Cardiac muscle cell (in vitro differentiated cells and primary cell): ENCODE measurements at regions not wholly inside any gene's neighbourhood (a gene's known extent, or its start where the extent isn't known, plus 50 kb on each side); places are given as distances from the start of the nearest gene placed in this dataset.

Source experiments
- DNase-seq, 2 donors: peaks; one replicate each; pipeline versions ENCODE4 v3.0.0 to v3.0.0-alpha.2; 2010 to 2017; ENCODE audit warnings: low read depth in 1 of 2, low spot score in 1 of 2
- H3K27ac ChIP-seq: fragments of 200-600 bp; sonication (generic); 2 replicates; pipeline ENCODE4 v1.5.1; 2016
- H3K27me3 ChIP-seq: fragments of 200-600 bp; sonication (generic); 2 replicates; pipeline ENCODE4 v1.6.0; 2016; ENCODE audit warnings: control low read depth
- H3K36me3 ChIP-seq: fragments of 200-600 bp; sonication (generic); 2 replicates; pipeline ENCODE4 v1.5.1; 2016; ENCODE audit warnings: control low read depth
- H3K4me1 ChIP-seq: fragments of 200-600 bp; sonication (generic); 2 replicates; pipeline ENCODE4 v1.8.1; 2017; ENCODE audit warnings: low read depth, mild to moderate bottlenecking, mixed run types
- H3K4me3 ChIP-seq: fragments of 200-600 bp; sonication (generic); 2 replicates; pipeline ENCODE4 v1.5.1; 2016; ENCODE audit warnings: mild to moderate bottlenecking
- H3K9me3 ChIP-seq: fragments of 200-600 bp; sonication (generic); 2 replicates; pipeline ENCODE4 v1.5.1; 2017; ENCODE audit warnings: low read depth, mild to moderate bottlenecking, control low read depth
- TF ChIP-seq, protein P1 (sequence below): IDR thresholded peaks from 2 replicates; pipeline ENCODE4 v1.5.1; 2012; ENCODE audit warnings: low read depth, mild to moderate bottlenecking, low read length

DNA sequence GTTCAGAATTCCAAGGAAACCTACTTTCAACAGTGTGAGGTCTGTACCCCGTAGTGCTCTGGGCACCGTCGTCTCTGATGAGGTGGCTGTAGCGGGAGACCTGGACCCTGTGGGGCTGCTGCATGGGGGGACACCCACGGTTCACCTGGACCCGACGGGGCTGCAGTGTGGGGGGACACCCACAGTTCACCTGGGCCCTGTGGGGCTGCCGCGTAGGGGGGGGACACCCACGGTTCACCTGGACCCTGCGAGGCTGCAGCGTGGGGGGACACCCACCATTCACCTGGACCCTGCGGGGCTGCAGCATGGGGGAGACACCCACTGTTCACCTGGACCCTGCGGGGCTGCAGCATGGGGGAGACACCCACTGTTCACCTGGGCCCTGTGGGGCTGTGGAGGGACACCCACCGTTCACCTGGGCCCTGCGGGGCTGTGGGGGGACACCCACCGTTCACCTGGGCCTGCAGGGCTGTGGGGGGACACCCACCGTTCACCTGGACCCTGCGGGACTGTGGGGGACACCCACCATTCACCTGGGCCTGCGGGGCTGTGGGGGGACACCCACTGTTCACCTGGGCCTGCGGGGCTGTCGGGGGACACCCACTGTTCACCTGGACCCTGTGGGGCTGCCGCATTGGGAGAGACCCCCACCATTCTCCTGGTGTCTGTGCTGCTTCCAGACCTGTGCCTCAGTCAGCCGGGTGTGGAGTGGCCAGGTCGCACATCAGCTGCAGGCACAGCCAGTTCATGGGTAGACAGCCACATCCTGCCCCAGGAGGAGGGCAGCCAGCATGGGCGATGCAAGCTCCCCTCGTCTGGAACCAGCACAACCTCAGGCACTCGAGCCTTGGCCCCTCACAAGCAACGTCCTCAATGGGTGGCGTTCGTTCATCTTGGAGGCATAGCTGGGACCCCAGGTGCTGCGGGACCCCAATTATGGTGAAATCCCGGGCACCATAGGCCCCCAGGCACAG lies 114.5 kb downstream of the TMEM18 start:
- Histone ChIP-seq H3K27me3 (peaks cover 61% of the 10 kb centered on the region), H3K27ac (no peak overlapping the region), H3K9me3 (no peaks in the 10 kb centered on the region), H3K36me3 (no peaks in the 10 kb centered on the region), H3K4me1 (no peaks in the 10 kb centered on the region), H3K4me3 (no peak overlapping the region)
- TF ChIP-seq, protein P1, sequence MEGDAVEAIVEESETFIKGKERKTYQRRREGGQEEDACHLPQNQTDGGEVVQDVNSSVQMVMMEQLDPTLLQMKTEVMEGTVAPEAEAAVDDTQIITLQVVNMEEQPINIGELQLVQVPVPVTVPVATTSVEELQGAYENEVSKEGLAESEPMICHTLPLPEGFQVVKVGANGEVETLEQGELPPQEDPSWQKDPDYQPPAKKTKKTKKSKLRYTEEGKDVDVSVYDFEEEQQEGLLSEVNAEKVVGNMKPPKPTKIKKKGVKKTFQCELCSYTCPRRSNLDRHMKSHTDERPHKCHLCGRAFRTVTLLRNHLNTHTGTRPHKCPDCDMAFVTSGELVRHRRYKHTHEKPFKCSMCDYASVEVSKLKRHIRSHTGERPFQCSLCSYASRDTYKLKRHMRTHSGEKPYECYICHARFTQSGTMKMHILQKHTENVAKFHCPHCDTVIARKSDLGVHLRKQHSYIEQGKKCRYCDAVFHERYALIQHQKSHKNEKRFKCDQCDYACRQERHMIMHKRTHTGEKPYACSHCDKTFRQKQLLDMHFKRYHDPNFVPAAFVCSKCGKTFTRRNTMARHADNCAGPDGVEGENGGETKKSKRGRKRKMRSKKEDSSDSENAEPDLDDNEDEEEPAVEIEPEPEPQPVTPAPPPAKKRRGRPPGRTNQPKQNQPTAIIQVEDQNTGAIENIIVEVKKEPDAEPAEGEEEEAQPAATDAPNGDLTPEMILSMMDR = no peak
- no peak for DNase-seq

DNA sequence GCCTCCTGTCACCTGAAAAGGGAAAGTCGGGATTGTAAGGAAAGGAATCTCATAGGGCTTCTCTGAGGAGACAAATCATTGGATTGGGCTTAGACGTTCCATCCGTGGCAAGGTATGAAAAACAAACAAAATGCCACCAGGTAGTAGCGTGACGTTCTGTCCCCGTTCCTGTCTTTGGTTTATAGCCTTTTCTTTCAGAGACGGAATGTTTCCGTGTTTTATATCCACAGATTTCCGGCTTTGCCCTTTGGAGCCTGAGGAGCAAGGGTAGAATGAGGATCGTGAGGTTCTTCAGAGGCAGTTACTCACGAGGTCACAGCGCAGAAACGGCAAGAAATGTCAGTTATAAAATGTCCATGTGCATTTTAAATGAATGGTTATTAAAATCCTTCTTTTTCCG lies 118.3 kb downstream of the TMEM18 start:
- DNase-seq = no peak
- Histone ChIP-seq H3K27ac (no peak overlapping the region), H3K27me3 (peaks cover 41% of the 10 kb centered on the region), H3K4me1 (no peaks in the 10 kb centered on the region), H3K9me3 (no peaks in the 10 kb centered on the region), H3K4me3 (no peak overlapping the region), H3K36me3 (no peaks in the 10 kb centered on the region)
- TF ChIP-seq, protein P1 = no peak

DNA sequence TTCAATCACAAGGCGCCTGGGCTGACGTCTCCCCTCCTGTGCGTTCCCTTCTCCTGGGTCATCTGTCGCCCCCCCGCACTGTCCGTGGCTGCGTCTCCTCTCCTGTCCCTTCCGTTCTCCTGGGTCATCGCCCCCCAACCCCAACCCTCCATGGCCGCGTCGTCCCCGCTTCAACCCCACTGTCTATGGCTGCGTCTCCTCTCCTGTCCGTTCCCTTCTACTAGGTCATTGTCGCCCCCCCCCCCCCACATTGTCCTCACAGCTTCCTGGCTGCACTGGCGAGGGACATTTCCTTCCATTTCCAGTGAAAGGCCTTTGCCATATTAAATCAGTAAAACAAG lies 118.9 kb downstream of the TMEM18 start:
- Histone ChIP-seq H3K9me3 (no peaks in the 10 kb centered on the region), H3K27ac (no peak overlapping the region), H3K27me3 (peaks cover 35% of the 10 kb centered on the region), H3K4me3 (no peak overlapping the region), H3K4me1 (no peaks in the 10 kb centered on the region), H3K36me3 (no peaks in the 10 kb centered on the region)
- TF ChIP-seq, protein P1 = no peak
- no peak for DNase-seq

DNA sequence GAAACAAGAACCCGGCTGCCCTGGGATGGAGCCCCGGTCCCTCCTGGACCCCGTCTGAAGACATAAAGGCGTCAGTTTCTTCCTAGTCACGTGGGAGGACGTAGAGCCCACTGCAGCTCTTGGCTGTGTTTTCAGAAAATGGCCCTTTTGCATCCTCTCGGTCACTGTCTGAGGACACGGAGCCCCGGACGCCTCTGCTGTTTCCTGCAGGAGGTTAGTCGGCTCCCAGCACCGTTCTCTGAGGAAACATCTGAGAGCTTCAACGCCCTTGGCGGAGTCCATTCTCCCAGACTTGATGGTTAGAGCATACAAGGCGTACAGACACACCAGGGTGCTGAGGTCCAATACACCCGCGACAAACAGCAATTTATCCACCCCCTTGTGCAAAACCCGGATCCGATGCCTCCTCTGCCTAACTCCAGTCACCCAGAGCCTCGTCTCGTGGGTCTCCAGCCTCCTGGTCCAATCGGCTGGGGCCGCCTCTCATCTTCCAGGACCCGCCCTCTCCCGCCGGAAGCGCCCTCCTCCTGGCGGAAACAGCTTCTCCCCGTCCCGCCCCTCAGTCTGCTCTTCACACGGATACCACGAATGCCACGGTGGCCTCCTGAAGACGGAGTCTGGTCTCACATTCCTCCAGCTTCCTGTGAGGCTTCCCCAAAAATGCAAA lies 119.4 kb downstream of the TMEM18 start:
- Histone ChIP-seq H3K27me3 (peaks cover 38% of the 10 kb centered on the region), H3K36me3 (no peaks in the 10 kb centered on the region), H3K4me1 (no peaks in the 10 kb centered on the region), H3K9me3 (no peaks in the 10 kb centered on the region), H3K27ac (no peak overlapping the region), H3K4me3 (no peak overlapping the region)
- no peak for DNase-seq
- TF ChIP-seq, protein P1 = no peak

DNA sequence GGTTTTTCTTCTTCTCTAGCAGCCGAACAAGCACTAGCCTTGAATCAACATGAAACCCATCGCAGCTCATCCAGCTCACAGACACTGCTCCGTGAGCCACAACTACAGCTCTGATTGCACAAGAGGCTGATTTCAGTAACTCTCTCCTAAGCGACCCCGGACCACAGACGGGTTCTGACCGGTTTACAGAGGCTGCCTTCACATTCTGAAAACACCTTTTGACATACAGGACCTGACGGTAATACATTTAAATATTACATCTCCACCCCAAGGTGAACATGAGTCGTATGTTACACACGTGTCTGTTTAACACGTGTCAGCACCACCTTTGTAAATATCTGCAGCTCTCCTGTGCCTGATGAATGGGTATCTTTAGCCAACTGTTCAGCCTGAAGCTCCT lies 120.7 kb downstream of the TMEM18 start:
- Histone ChIP-seq H3K4me1 (no peaks in the 10 kb centered on the region), H3K4me3 (no peak overlapping the region), H3K27me3 (peaks cover 36% of the 10 kb centered on the region), H3K36me3 (no peaks in the 10 kb centered on the region), H3K27ac (no peak overlapping the region), H3K9me3 (no peaks in the 10 kb centered on the region)
- no peak for DNase-seq
- TF ChIP-seq, protein P1 = no peak
